Suprapubic skin (tissue), 4 donors: ENCODE measurements at regions not wholly inside any gene's neighbourhood (a gene's known extent, or its start where the extent isn't known, plus 50 kb on each side); places are given as distances from the start of the nearest gene placed in this dataset.

Experiments
- CTCF ChIP-seq, 2 donors: fragments of 200-600 bp in 1 of 2; fragments of 450-650 bp in 1 of 2; sonication (generic) in 1 of 2; IDR thresholded peaks; one replicate each; pipeline ENCODE4 v1.5.1; 2016 to 2019; ENCODE audit warnings: antibody characterized with exemption in 2 of 2, mild to moderate bottlenecking in 1 of 2, moderate library complexity in 1 of 2
- EP300 ChIP-seq: sonication (generic); formaldehyde crosslinking; IDR thresholded peaks from one replicate; pipeline ENCODE4 v1.6.1; 2017; ENCODE audit warnings: antibody characterized with exemption
- POLR2A ChIP-seq, 2 donors: fragments of 450-650 bp; IDR thresholded peaks; one replicate each; pipeline ENCODE4 v1.6.1; 2017; ENCODE audit warnings: antibody characterized with exemption in 2 of 2, mild to moderate bottlenecking in 2 of 2, moderate library complexity in 2 of 2
- POLR2AphosphoS5 ChIP-seq, 3 donors: sonication (generic); formaldehyde crosslinking; IDR thresholded peaks; one replicate each; pipeline ENCODE4 v1.6.1; 2017; ENCODE audit warnings: antibody characterized with exemption in 3 of 3

- TF ChIP-seq CTCF (IDR thresholded peaks at IDR 0.05) (no peak), POLR2A (IDR thresholded peaks at IDR 0.05) (no peak), POLR2AphosphoS5 (IDR thresholded peaks at IDR 0.05) (no peak), EP300 (no peak)
Measured at GRCh38 chr17:54256401-54256929, 433.7 kb downstream of the KIF2B start.
